IMR-90 (cell line): ENCODE measurements at regions not wholly inside any gene's neighbourhood (a gene's known extent, or its start where the extent isn't known, plus 50 kb on each side); places are given as distances from the start of the nearest gene placed in this dataset.

Experiments
- ATAC-seq: fragments of 200-7000 bp; cut with Tn5 transposase; 2 replicates; pipeline ENCODE4 v1.9.1; 2020; ENCODE audit warnings: low read depth, mild to moderate bottlenecking, moderate library complexity
- BruUV-seq: library from RNA; stranded (reverse); fragments of 400-500 nt; replicated peaks from 2 replicates; lab custom pipeline; 2021; lab: Mats Ljungman, UMichigan
- CTCF ChIA-PET: fragments of 300-600 bp; formaldehyde crosslinking; extraction: SDS; loops from one replicate; lab custom pipeline; 2021; ENCODE audit warnings: antibody characterized with exemption; lab: Yijun Ruan, JAX
- POLR2A ChIA-PET: fragments of 300-600 bp; sonication (Branson Sonifier 250); formaldehyde crosslinking; loops from one replicate; lab custom pipeline; 2022; ENCODE audit warnings: antibody characterized with exemption; ENCODE audit not compliant: unreplicated experiment; lab: Charles Lee
- DNase-seq: peaks from one replicate; pipeline ENCODE4 v3.0.0; 2013
- H2AFZ ChIP-seq: replicated peaks from 2 replicates; pipeline ENCODE3; 2013; ENCODE audit warnings: low read length, mild to moderate bottlenecking; ENCODE audit not compliant: poor library complexity
- H2AK5ac ChIP-seq: 2 replicates; pipeline ENCODE4 v1.6.1; 2013; ENCODE audit warnings: low read depth, low read length, inconsistent platforms
- H2AK9ac ChIP-seq: replicated peaks from 2 replicates; pipeline ENCODE3; 2013; ENCODE audit warnings: mild to moderate bottlenecking, low read depth, low read length, moderate library complexity; ENCODE audit not compliant: poor library complexity
- H2BK120ac ChIP-seq: 2 replicates; pipeline ENCODE4 v1.6.1; 2013; ENCODE audit warnings: low read depth, low read length, inconsistent platforms
- H2BK15ac ChIP-seq: 3 replicates; pipeline ENCODE4 v1.6.1; 2013; ENCODE audit warnings: low read depth, low read length, inconsistent platforms
- H2BK20ac ChIP-seq: 2 replicates; pipeline ENCODE4 v1.6.1; 2013; ENCODE audit warnings: low read depth, mild to moderate bottlenecking, inconsistent platforms, low read length, moderate library complexity
- H2BK5ac ChIP-seq: 2 replicates; pipeline ENCODE4 v1.6.1; 2013; ENCODE audit warnings: mild to moderate bottlenecking, low read depth, low read length, inconsistent platforms; ENCODE audit not compliant: poor library complexity, severe bottlenecking
- H3K14ac ChIP-seq: replicated peaks from 2 replicates; pipeline ENCODE4 v1.6.1; 2013; ENCODE audit warnings: low read depth, low read length, inconsistent platforms
- H3K18ac ChIP-seq: 2 replicates; pipeline ENCODE4 v1.6.1; 2013; ENCODE audit warnings: low read depth, low read length, control low read depth
- H3K23ac ChIP-seq: 2 replicates; pipeline ENCODE4 v1.6.1; 2013; ENCODE audit warnings: low read depth, low read length, inconsistent platforms
- H3K27ac ChIP-seq: 2 replicates; pipeline ENCODE4 v1.5.1; 2013; ENCODE audit warnings: mild to moderate bottlenecking, control low read depth, low read length; ENCODE audit not compliant: insufficient read depth
- H3K27me3 ChIP-seq: 2 replicates; pipeline ENCODE4 v1.6.1; 2013; ENCODE audit warnings: low read length; ENCODE audit not compliant: control insufficient read depth, insufficient read depth
- H3K36me3 ChIP-seq: 2 replicates; pipeline ENCODE4 v1.6.1; 2013; ENCODE audit warnings: low read length, mixed read lengths; ENCODE audit not compliant: control insufficient read depth, insufficient read depth
- H3K4ac ChIP-seq: 2 replicates; pipeline ENCODE4 v1.6.1; 2013; ENCODE audit warnings: low read depth, low read length, inconsistent platforms
- H3K4me1 ChIP-seq: 2 replicates; pipeline ENCODE4 v1.6.1; 2013; ENCODE audit warnings: low read length, mixed read lengths; ENCODE audit not compliant: control insufficient read depth, insufficient read depth
- H3K4me2 ChIP-seq: 2 replicates; pipeline ENCODE4 v1.6.1; 2013; ENCODE audit warnings: low read depth, mild to moderate bottlenecking, control low read depth, low read length, moderate library complexity
- H3K4me3 ChIP-seq: 2 replicates; pipeline ENCODE4 v1.5.1; 2013; ENCODE audit warnings: low read depth, mild to moderate bottlenecking, control low read depth, low read length, moderate library complexity; ENCODE audit not compliant: insufficient read depth
- H3K56ac ChIP-seq: 2 replicates; pipeline ENCODE4 v1.6.1; 2013; ENCODE audit warnings: low read length, inconsistent platforms; ENCODE audit not compliant: insufficient read depth; ENCODE audit errors: extremely low read depth
- H3K79me1 ChIP-seq, 2 experiments: 2 replicates each; pipeline ENCODE4 v1.6.1; 2013; ENCODE audit warnings: low read length in 2 of 2, inconsistent platforms in 1 of 2, low read depth in 1 of 2
- H3K9ac ChIP-seq: 2 replicates; pipeline ENCODE4 v1.6.1; 2013; ENCODE audit warnings: low read depth, low read length, control low read depth
- H3K9me1 ChIP-seq: 2 replicates; pipeline ENCODE4 v1.6.1; 2013; ENCODE audit warnings: low read length, inconsistent platforms; ENCODE audit not compliant: insufficient read depth
- H3K9me3 ChIP-seq: 2 replicates; pipeline ENCODE4 v1.6.1; 2013; ENCODE audit warnings: low read length; ENCODE audit not compliant: control insufficient read depth, insufficient read depth
- H4K20me1 ChIP-seq: 2 replicates; pipeline ENCODE4 v1.6.1; 2013; ENCODE audit warnings: low read length, inconsistent platforms; ENCODE audit not compliant: insufficient read depth
- H4K5ac ChIP-seq: 2 replicates; pipeline ENCODE4 v1.6.1; 2013; ENCODE audit warnings: mild to moderate bottlenecking, low read depth, low read length, control low read depth
- H4K8ac ChIP-seq, 2 experiments: 2 replicates each; pipeline ENCODE4 v1.6.1; 2013; ENCODE audit warnings: low read depth in 2 of 2, low read length in 2 of 2, control low read depth in 1 of 2, inconsistent platforms in 1 of 2
- H4K91ac ChIP-seq: 2 replicates; pipeline ENCODE4 v1.6.1; 2013; ENCODE audit warnings: low read depth, low read length, inconsistent platforms; ENCODE audit not compliant: insufficient read depth
- BHLHE40 ChIP-seq: fragments of 150-350 bp; IDR thresholded peaks from 2 replicates; pipeline ENCODE4 v1.6.1; 2016; ENCODE audit warnings: mild to moderate bottlenecking, low read depth, low read length
- CEBPB ChIP-seq: IDR thresholded peaks from 2 replicates; pipeline ENCODE4 v1.6.1; 2012; ENCODE audit warnings: low read depth, low read length, improper control_type of control experiment
- CHD1 ChIP-seq: IDR thresholded peaks from 2 replicates; pipeline ENCODE4 v1.6.1; 2012; ENCODE audit warnings: low read depth, low read length, improper control_type of control experiment
- CTCF ChIP-seq: conservative IDR thresholded peaks from 2 replicates; pipeline ENCODE4 v1.5.1; 2012; ENCODE audit warnings: mild to moderate bottlenecking, low read depth, low read length, improper control_type of control experiment
- ELK1 ChIP-seq: fragments of 150-350 bp; IDR thresholded peaks from 2 replicates; pipeline ENCODE4 v1.6.1; 2016; ENCODE audit warnings: low read depth, mild to moderate bottlenecking, low read length, moderate library complexity, borderline replicate concordance
- MXI1 ChIP-seq: IDR thresholded peaks from 2 replicates; pipeline ENCODE4 v1.6.1; 2012; ENCODE audit warnings: low read depth, mild to moderate bottlenecking, low read length, moderate library complexity, borderline replicate concordance
- POLR2A ChIP-seq: IDR thresholded peaks from 2 replicates; pipeline ENCODE4 v1.6.1; 2012; ENCODE audit warnings: mild to moderate bottlenecking, low read depth, low read length
- RAD21 ChIP-seq: IDR thresholded peaks from 2 replicates; pipeline ENCODE4 v1.6.1; 2012; ENCODE audit warnings: low read length, improper control_type of control experiment
- RFX5 ChIP-seq: IDR thresholded peaks from 2 replicates; pipeline ENCODE4 v1.8.0; 2012; ENCODE audit warnings: low read depth, mild to moderate bottlenecking, low read length, moderate library complexity
- SMC3 ChIP-seq: fragments of 150-350 bp; IDR thresholded peaks from 2 replicates; pipeline ENCODE4 v1.6.1; 2016; ENCODE audit warnings: low read depth, mild to moderate bottlenecking, antibody characterized with exemption, low read length, moderate library complexity
- WGBS, 2 experiments: methylation state at CpG; one replicate each; pipeline versions ENCODE4 v1.1.5 to v1.1.7; 2013; ENCODE audit warnings: missing lambda C conversion rate in 2 of 2; ENCODE audit not compliant: insufficient read length in 1 of 2; ENCODE audit errors: extremely low coverage in 2 of 2; 5-methylcytosine and 5-hydroxymethylcytosine counted together
- dilution Hi-C: fragments of 300-500 bp; cut with HindIII; formaldehyde crosslinking; loops from one replicate; pipeline ENCODE4 v1.14.3; 2018; ENCODE audit warnings: low sequenced_read_pairs; ENCODE audit not compliant: unreplicated experiment
- in situ Hi-C: fragments of 300-500 bp; cut with MboI; formaldehyde crosslinking; loops from 3 replicates; pipeline ENCODE4 v1.14.3; 2019; ENCODE audit warnings: low sequenced_read_pairs, inconsistent platforms, mixed read lengths
- intact Hi-C: fragments of 100-400 bp; cut with micrococcal nuclease; formaldehyde crosslinking; loops from 2 replicates; pipeline ENCODE4 v1.10.0; 2022

GRCh38 chr3:164572436-164572835 lies 505.9 kb downstream of the SI start:
- Histone ChIP-seq H3K27me3 (no peaks in the 10 kb centered on the region), H4K5ac (no peak overlapping the region), H4K8ac (no peak overlapping the region), H3K9me1 (no peaks in the 10 kb centered on the region), H3K79me1 (no peaks in the 10 kb centered on the region), H3K4me3 (no peak overlapping the region), H2AK9ac (no peak overlapping the region), H3K4ac (no peak overlapping the region), H3K9ac (no peak overlapping the region), H3K18ac (no peak overlapping the region), H4K20me1 (no peaks in the 10 kb centered on the region), H3K4me2 (no peak overlapping the region), H2AFZ (no peak overlapping the region), H3K36me3 (no peaks in the 10 kb centered on the region), H2BK120ac (no peak overlapping the region), H2BK5ac (no peak overlapping the region), H2BK15ac (no peak overlapping the region), H2AK5ac (no peak overlapping the region), H3K56ac (no peak overlapping the region), H2BK20ac (no peak overlapping the region), H4K91ac (no peak overlapping the region), H3K23ac (no peak overlapping the region), H3K27ac (no peak overlapping the region), H3K9me3 (no peaks in the 10 kb centered on the region; the same call in 1 of the 2 replicates), H3K14ac (no peak overlapping the region), H3K4me1 (no peaks in the 10 kb centered on the region)
- in situ Hi-C loops = no loop called here
- ChIA-PET POLR2A (no interaction called here), CTCF (no interaction called here)
- no peak for DNase-seq
- no CpG with 5 or more reads among the region's 4 CpGs for WGBS, 2 experiments
- no TSS peak for BruUV-seq
- ATAC-seq = no peak
- intact Hi-C loops = no loop called here
- TF ChIP-seq BHLHE40 (no peak), SMC3 (no peak), ELK1 (no peak), RAD21 (no peak), POLR2A (no peak), CEBPB (no peak), RFX5 (no peak), CHD1 (no peak), MXI1 (no peak), CTCF (no peak)
- dilution Hi-C loops = no loop called here
